ENCODE measurements at regions not wholly inside any gene's neighbourhood (a gene's known extent, or its start where the extent isn't known, plus 50 kb on each side); places are given as distances from the start of the nearest gene placed in this dataset.
A peak's percentile ranks its signal among the peaks of the same experiment; 100 is the strongest.
"Not testable (repeated sequence)": the region's sequence is repeated elsewhere in the genome, so short reads cannot be mapped to it uniquely, and the experiment has no call there.

GRCh38 chr9:66245481-66245880 is 508.5 kb downstream of the FOXD4L4 start:
- not testable (repeated sequence) for H3K27me3 ChIP-seq (ENCODE audit: control insufficient read depth in 1 of 2, insufficient read depth in 2 of 2, low read length in 2 of 2); H3K4me1 ChIP-seq (ENCODE audit: control insufficient read depth in 1 of 2, insufficient read depth in 2 of 2, low read length in 2 of 2); H3K9ac ChIP-seq (ENCODE audit: low read depth in 1 of 2, low read length in 2 of 2); H3K27ac ChIP-seq (ENCODE audit: low read depth, low read length); H3K4me3 ChIP-seq (ENCODE audit: low read depth in 1 of 2, low read length in 2 of 2); H3K9me3 ChIP-seq (ENCODE audit: control insufficient read depth in 1 of 2, low read length in 2 of 2); H3K36me3 ChIP-seq (ENCODE audit: control insufficient read depth in 1 of 2, insufficient read depth in 2 of 2, low read length in 2 of 2)

- not testable (repeated sequence) for H3K4me3 ChIP-seq (ENCODE audit: low read depth in 1 of 2, low read length in 2 of 2); H3K4me1 ChIP-seq (ENCODE audit: control insufficient read depth in 1 of 2, insufficient read depth in 2 of 2, low read length in 2 of 2); H3K27me3 ChIP-seq (ENCODE audit: control insufficient read depth in 1 of 2, insufficient read depth in 2 of 2, low read length in 2 of 2); H3K36me3 ChIP-seq (ENCODE audit: control insufficient read depth in 1 of 2, insufficient read depth in 2 of 2, low read length in 2 of 2); H3K9me3 ChIP-seq (ENCODE audit: control insufficient read depth in 1 of 2, low read length in 2 of 2); H3K27ac ChIP-seq (ENCODE audit: low read depth, low read length); H3K9ac ChIP-seq (ENCODE audit: low read depth in 1 of 2, low read length in 2 of 2)
Observed at GRCh38 chr9:66257581-66257980, 520.6 kb downstream of the FOXD4L4 start.

DNA sequence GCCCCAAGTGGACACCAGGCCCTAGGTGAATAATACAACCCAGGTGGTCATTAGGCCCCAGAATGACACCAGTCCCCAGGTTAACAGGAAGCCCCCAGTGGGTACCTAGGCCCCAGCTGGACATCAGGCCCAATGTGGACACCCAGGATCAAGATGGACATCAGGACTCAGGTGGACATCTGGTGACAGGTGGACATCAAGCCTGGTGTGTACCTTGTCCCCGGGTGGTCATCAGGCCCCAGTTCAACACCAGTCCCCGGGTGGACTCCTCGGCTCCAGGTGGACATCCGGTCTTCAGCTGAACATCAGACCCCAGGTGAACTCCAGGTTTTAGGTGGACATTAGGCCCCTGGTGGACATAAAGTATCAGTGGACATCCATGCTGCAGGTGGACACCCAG is 524.6 kb downstream of the FOXD4L4 start:
- H3K9ac ChIP-seq (ENCODE audit: low read depth in 1 of 2, low read length in 2 of 2); H3K27ac ChIP-seq (ENCODE audit: low read depth, low read length); H3K9me3 ChIP-seq (ENCODE audit: control insufficient read depth in 1 of 2, low read length in 2 of 2); H3K27me3 ChIP-seq (ENCODE audit: control insufficient read depth in 1 of 2, insufficient read depth in 2 of 2, low read length in 2 of 2); H3K4me3 ChIP-seq (ENCODE audit: low read depth in 1 of 2, low read length in 2 of 2); H3K4me1 ChIP-seq (ENCODE audit: control insufficient read depth in 1 of 2, insufficient read depth in 2 of 2, low read length in 2 of 2); H3K36me3 ChIP-seq (ENCODE audit: control insufficient read depth in 1 of 2, insufficient read depth in 2 of 2, low read length in 2 of 2): not testable (repeated sequence)

- H3K9me3 ChIP-seq (ENCODE audit: control insufficient read depth in 1 of 2, low read length in 2 of 2); H3K4me1 ChIP-seq (ENCODE audit: control insufficient read depth in 1 of 2, insufficient read depth in 2 of 2, low read length in 2 of 2); H3K27ac ChIP-seq (ENCODE audit: low read depth, low read length); H3K36me3 ChIP-seq (ENCODE audit: control insufficient read depth in 1 of 2, insufficient read depth in 2 of 2, low read length in 2 of 2); H3K4me3 ChIP-seq (ENCODE audit: low read depth in 1 of 2, low read length in 2 of 2); H3K9ac ChIP-seq (ENCODE audit: low read depth in 1 of 2, low read length in 2 of 2); H3K27me3 ChIP-seq (ENCODE audit: control insufficient read depth in 1 of 2, insufficient read depth in 2 of 2, low read length in 2 of 2): not testable (repeated sequence)
Observed at GRCh38 chr9:66263621-66264020, 526.7 kb downstream of the FOXD4L4 start.

DNA sequence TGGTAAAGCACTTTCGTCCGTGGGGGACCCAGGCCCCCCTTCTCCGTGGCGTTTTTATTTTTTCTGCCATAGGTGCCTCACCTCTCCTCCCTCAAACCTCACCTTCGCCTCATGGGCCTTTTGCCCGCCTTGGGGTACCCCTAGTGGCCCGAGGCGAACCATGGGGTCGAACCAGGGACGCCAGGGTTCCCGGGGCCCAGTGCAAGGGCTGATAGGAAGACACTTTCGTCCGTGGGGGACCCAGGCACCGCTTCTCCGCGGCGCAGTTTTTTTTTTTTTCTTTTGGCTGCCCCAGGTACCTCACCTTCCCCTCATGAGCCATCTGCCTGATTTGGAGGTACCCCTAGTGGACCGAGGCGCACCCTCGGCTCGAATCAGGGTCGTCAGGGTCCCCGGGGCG is 527.8 kb downstream of the FOXD4L4 start:
- H3K27ac ChIP-seq (ENCODE audit: low read depth, low read length); H3K27me3 ChIP-seq (ENCODE audit: control insufficient read depth in 1 of 2, insufficient read depth in 2 of 2, low read length in 2 of 2); H3K9me3 ChIP-seq (ENCODE audit: control insufficient read depth in 1 of 2, low read length in 2 of 2); H3K4me1 ChIP-seq (ENCODE audit: control insufficient read depth in 1 of 2, insufficient read depth in 2 of 2, low read length in 2 of 2); H3K9ac ChIP-seq (ENCODE audit: low read depth in 1 of 2, low read length in 2 of 2); H3K36me3 ChIP-seq (ENCODE audit: control insufficient read depth in 1 of 2, insufficient read depth in 2 of 2, low read length in 2 of 2); H3K4me3 ChIP-seq (ENCODE audit: low read depth in 1 of 2, low read length in 2 of 2): not testable (repeated sequence)

DNA sequence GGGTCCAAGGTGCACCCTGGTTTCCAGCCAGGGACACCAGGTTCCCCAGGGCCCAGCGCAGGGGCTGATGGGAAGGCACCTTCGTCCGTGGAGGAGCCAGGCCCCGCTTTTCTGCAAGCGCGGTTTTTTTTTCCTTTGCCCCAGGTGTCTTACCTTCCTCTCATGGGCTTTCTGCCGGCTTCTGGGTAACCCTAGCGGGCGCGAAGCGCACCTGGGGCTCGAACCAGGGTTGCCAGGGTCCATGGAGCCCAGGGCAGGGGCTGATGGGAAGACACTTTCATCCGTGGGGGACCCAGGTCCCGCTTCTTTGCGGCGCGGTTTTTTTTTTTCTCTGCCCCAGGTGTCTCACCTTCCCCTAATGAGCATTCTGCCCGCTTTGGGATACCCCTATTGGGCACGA is 529.3 kb downstream of the FOXD4L4 start:
- H3K4me1 ChIP-seq (ENCODE audit: control insufficient read depth in 1 of 2, insufficient read depth in 2 of 2, low read length in 2 of 2); H3K4me3 ChIP-seq (ENCODE audit: low read depth in 1 of 2, low read length in 2 of 2); H3K27ac ChIP-seq (ENCODE audit: low read depth, low read length); H3K36me3 ChIP-seq (ENCODE audit: control insufficient read depth in 1 of 2, insufficient read depth in 2 of 2, low read length in 2 of 2); H3K27me3 ChIP-seq (ENCODE audit: control insufficient read depth in 1 of 2, insufficient read depth in 2 of 2, low read length in 2 of 2); H3K9me3 ChIP-seq (ENCODE audit: control insufficient read depth in 1 of 2, low read length in 2 of 2); H3K9ac ChIP-seq (ENCODE audit: low read depth in 1 of 2, low read length in 2 of 2): not testable (repeated sequence)

- not testable (repeated sequence) for H3K27me3 ChIP-seq (ENCODE audit: control insufficient read depth in 1 of 2, insufficient read depth in 2 of 2, low read length in 2 of 2); H3K4me3 ChIP-seq (ENCODE audit: low read depth in 1 of 2, low read length in 2 of 2); H3K9ac ChIP-seq (ENCODE audit: low read depth in 1 of 2, low read length in 2 of 2); H3K4me1 ChIP-seq (ENCODE audit: control insufficient read depth in 1 of 2, insufficient read depth in 2 of 2, low read length in 2 of 2); H3K27ac ChIP-seq (ENCODE audit: low read depth, low read length); H3K36me3 ChIP-seq (ENCODE audit: control insufficient read depth in 1 of 2, insufficient read depth in 2 of 2, low read length in 2 of 2); H3K9me3 ChIP-seq (ENCODE audit: control insufficient read depth in 1 of 2, low read length in 2 of 2)
Observed at GRCh38 chr9:66266856-66267430, 530.0 kb downstream of the FOXD4L4 start.

GRCh38 chr9:66267684-66268083 is 530.7 kb downstream of the FOXD4L4 start:
- H3K9me3 ChIP-seq (ENCODE audit: control insufficient read depth in 1 of 2, low read length in 2 of 2); H3K4me1 ChIP-seq (ENCODE audit: control insufficient read depth in 1 of 2, insufficient read depth in 2 of 2, low read length in 2 of 2); H3K9ac ChIP-seq (ENCODE audit: low read depth in 1 of 2, low read length in 2 of 2); H3K27ac ChIP-seq (ENCODE audit: low read depth, low read length); H3K27me3 ChIP-seq (ENCODE audit: control insufficient read depth in 1 of 2, insufficient read depth in 2 of 2, low read length in 2 of 2); H3K36me3 ChIP-seq (ENCODE audit: control insufficient read depth in 1 of 2, insufficient read depth in 2 of 2, low read length in 2 of 2): not testable (repeated sequence)
- peak overlapping the region in 1 of 2 donors; percentile 30 for H3K4me3 ChIP-seq (ENCODE audit: low read depth in 1 of 2, low read length in 2 of 2)

- H3K4me1 ChIP-seq (ENCODE audit: control insufficient read depth in 1 of 2, insufficient read depth in 2 of 2, low read length in 2 of 2); H3K9ac ChIP-seq (ENCODE audit: low read depth in 1 of 2, low read length in 2 of 2); H3K9me3 ChIP-seq (ENCODE audit: control insufficient read depth in 1 of 2, low read length in 2 of 2); H3K27me3 ChIP-seq (ENCODE audit: control insufficient read depth in 1 of 2, insufficient read depth in 2 of 2, low read length in 2 of 2); H3K4me3 ChIP-seq (ENCODE audit: low read depth in 1 of 2, low read length in 2 of 2); H3K36me3 ChIP-seq (ENCODE audit: control insufficient read depth in 1 of 2, insufficient read depth in 2 of 2, low read length in 2 of 2); H3K27ac ChIP-seq (ENCODE audit: low read depth, low read length): not testable (repeated sequence)
Observed at GRCh38 chr9:66269024-66269423, 532.1 kb downstream of the FOXD4L4 start.

- H3K4me3 ChIP-seq (ENCODE audit: low read depth in 1 of 2, low read length in 2 of 2); H3K27ac ChIP-seq (ENCODE audit: low read depth, low read length); H3K36me3 ChIP-seq (ENCODE audit: control insufficient read depth in 1 of 2, insufficient read depth in 2 of 2, low read length in 2 of 2); H3K4me1 ChIP-seq (ENCODE audit: control insufficient read depth in 1 of 2, insufficient read depth in 2 of 2, low read length in 2 of 2); H3K27me3 ChIP-seq (ENCODE audit: control insufficient read depth in 1 of 2, insufficient read depth in 2 of 2, low read length in 2 of 2); H3K9me3 ChIP-seq (ENCODE audit: control insufficient read depth in 1 of 2, low read length in 2 of 2): not testable (repeated sequence)
- H3K9ac ChIP-seq (ENCODE audit: low read depth in 1 of 2, low read length in 2 of 2) = peak overlapping the region in 1 of 2 donors; percentile 43
Observed at GRCh38 chr9:66269783-66270182, 532.8 kb downstream of the FOXD4L4 start.

DNA sequence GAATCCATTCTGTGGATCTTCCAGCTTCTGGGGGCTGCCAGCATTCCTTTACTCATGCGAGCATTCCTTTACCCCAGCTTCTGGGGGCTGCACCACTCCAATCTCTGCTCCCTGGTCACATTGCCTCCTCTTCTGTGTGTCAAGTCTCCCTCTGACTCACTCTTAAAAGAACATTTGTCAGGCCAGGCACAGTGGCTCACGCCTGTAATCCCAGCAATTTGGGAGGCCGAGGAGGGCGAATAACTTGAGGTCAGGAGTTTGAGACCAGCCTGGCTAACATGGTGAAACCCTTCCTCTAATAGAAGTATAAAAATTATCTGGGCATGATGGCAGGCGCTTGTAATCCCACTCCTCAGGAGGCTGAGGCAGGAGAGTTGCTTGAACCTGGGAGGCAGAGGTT is 541.9 kb downstream of the FOXD4L4 start:
- not testable (repeated sequence) for H3K4me3 ChIP-seq (ENCODE audit: low read depth in 1 of 2, low read length in 2 of 2); H3K4me1 ChIP-seq (ENCODE audit: control insufficient read depth in 1 of 2, insufficient read depth in 2 of 2, low read length in 2 of 2); H3K9me3 ChIP-seq (ENCODE audit: control insufficient read depth in 1 of 2, low read length in 2 of 2); H3K9ac ChIP-seq (ENCODE audit: low read depth in 1 of 2, low read length in 2 of 2); H3K36me3 ChIP-seq (ENCODE audit: control insufficient read depth in 1 of 2, insufficient read depth in 2 of 2, low read length in 2 of 2); H3K27me3 ChIP-seq (ENCODE audit: control insufficient read depth in 1 of 2, insufficient read depth in 2 of 2, low read length in 2 of 2); H3K27ac ChIP-seq (ENCODE audit: low read depth, low read length)

Data from duodenal mucosa (tissue), 2 donors.